ENCODE measurements at regions not wholly inside any gene's neighbourhood (a gene's known extent, or its start where the extent isn't known, plus 50 kb on each side); places are given as distances from the start of the nearest gene placed in this dataset.

DNA sequence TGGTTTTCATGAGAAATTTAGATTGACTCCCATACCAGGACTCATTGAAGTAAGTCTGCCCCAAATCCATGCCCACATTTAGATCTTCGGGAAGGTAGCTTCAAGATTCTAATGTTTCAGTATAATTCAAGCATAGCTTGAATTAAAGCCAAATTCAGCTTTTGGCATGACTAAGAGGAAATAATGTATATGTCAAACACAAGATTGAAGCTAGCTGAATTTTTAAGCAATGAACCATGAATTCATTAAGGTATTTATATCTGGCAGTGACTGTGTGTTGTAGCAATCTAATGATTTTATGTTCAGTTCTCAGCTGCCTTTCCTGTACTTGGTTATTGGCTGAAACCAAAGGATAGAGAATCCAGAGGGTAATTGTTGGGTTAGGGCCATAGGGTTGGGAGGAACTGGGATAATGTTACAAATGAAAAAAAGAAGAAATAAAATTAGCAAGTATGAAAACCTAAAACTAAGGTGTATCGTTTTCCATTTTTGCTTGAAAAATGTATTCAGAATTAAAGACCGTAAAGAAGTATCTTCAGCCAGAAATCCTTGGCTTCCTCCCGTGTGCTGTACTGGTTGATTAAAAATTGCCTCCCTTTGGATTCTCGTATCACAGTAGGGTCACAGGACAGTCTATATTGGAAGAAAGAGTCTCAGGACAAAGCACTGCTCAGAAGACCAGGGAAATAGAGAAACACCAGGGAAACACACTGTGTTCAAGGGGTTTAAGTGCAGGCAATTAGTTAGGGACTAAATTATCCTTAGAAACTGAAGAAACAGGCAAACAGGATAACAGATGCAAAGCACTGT lies 119.0 kb upstream of the FN1 start:
- no peaks in the 10 kb centered on the region for H3K9me3 ChIP-seq
- DNase-seq = no peak
- no peaks in the 10 kb centered on the region for H3K27me3 ChIP-seq
- intact Hi-C loops (cut with DNase I) = no loop called here
- no peak overlapping the region for H3K27ac ChIP-seq
- no peak overlapping the region for H3K4me3 ChIP-seq
- no peaks in the 10 kb centered on the region for H3K4me1 ChIP-seq (ENCODE audit: insufficient read depth)
- H3K36me3 ChIP-seq = no peaks in the 10 kb centered on the region
- 51 to 65% (median 60%) methylated on average over 5 of the region's 5 CpGs for WGBS, 3 donors
- TF ChIP-seq, protein P1, sequence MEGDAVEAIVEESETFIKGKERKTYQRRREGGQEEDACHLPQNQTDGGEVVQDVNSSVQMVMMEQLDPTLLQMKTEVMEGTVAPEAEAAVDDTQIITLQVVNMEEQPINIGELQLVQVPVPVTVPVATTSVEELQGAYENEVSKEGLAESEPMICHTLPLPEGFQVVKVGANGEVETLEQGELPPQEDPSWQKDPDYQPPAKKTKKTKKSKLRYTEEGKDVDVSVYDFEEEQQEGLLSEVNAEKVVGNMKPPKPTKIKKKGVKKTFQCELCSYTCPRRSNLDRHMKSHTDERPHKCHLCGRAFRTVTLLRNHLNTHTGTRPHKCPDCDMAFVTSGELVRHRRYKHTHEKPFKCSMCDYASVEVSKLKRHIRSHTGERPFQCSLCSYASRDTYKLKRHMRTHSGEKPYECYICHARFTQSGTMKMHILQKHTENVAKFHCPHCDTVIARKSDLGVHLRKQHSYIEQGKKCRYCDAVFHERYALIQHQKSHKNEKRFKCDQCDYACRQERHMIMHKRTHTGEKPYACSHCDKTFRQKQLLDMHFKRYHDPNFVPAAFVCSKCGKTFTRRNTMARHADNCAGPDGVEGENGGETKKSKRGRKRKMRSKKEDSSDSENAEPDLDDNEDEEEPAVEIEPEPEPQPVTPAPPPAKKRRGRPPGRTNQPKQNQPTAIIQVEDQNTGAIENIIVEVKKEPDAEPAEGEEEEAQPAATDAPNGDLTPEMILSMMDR (IDR thresholded peaks at IDR 0.05) = no peak
- TF ChIP-seq EP300 (IDR thresholded peaks at IDR 0.05) = no peak
- TF ChIP-seq POLR2A (IDR thresholded peaks at IDR 0.05) = no peak

DNA sequence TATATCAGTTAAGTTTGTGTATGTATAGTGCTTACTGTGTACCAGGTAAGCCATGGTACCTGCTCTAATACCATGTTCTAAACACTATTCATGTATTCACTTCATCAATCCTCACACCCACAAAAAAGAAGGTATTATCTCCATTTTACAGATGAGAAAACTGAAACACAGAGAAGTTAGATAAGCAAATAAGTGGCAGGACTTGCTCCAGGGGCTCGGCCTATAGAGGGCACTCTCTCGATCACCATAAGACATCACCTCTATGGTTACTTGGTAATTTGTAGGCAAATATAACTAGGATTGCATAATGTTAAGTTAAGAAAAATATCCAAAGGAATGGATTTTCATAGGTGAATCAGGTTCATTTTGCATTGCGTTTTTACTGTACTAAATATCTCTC lies 118.1 kb upstream of the FN1 start:
- H3K9me3 ChIP-seq = no peaks in the 10 kb centered on the region
- no peaks in the 10 kb centered on the region for H3K27me3 ChIP-seq
- 95 to 96% (median 96%) methylated on average over 3 of the region's 3 CpGs for WGBS, 3 donors
- intact Hi-C loops (cut with DNase I) = no loop called here
- H3K36me3 ChIP-seq = no peaks in the 10 kb centered on the region
- H3K4me1 ChIP-seq (ENCODE audit: insufficient read depth) = no peaks in the 10 kb centered on the region
- no peak overlapping the region for H3K27ac ChIP-seq
- no peak overlapping the region for H3K4me3 ChIP-seq
- TF ChIP-seq EP300 (IDR thresholded peaks at IDR 0.05) (no peak), POLR2A (IDR thresholded peaks at IDR 0.05) (no peak)
- TF ChIP-seq, protein P1 (IDR thresholded peaks at IDR 0.05) = no peak
- no peak for DNase-seq

- no peak for DNase-seq
- no peaks in the 10 kb centered on the region for H3K27me3 ChIP-seq
- no peak overlapping the region for H3K27ac ChIP-seq
- H3K9me3 ChIP-seq = no peaks in the 10 kb centered on the region
- no peak overlapping the region for H3K4me3 ChIP-seq
- H3K4me1 ChIP-seq (ENCODE audit: insufficient read depth) = no peaks in the 10 kb centered on the region
- TF ChIP-seq EP300 (IDR thresholded peaks at IDR 0.05) (no peak), POLR2A (IDR thresholded peaks at IDR 0.05) (no peak)
- TF ChIP-seq, protein P1 (IDR thresholded peaks at IDR 0.05) = no peak
- H3K36me3 ChIP-seq = no peaks in the 10 kb centered on the region
- intact Hi-C loops (cut with DNase I) = no loop called here
- 81 to 88% (median 83%) methylated on average over 4 of the region's 4 CpGs for WGBS, 3 donors
Measured at GRCh38 chr2:215552144-215552580, 116.3 kb upstream of the FN1 start.

GRCh38 chr2:215550331-215550730 lies 114.5 kb upstream of the FN1 start:
- intact Hi-C loops (cut with DNase I) = no loop called here
- Histone ChIP-seq H3K4me3 (no peak overlapping the region), H3K4me1 (ENCODE audit: insufficient read depth) (no peaks in the 10 kb centered on the region), H3K36me3 (no peaks in the 10 kb centered on the region), H3K27me3 (no peaks in the 10 kb centered on the region), H3K27ac (no peak overlapping the region), H3K9me3 (no peaks in the 10 kb centered on the region)
- 77 to 83% (median 80%) methylated on average over 2 of the region's 2 CpGs for WGBS, 3 donors
- TF ChIP-seq POLR2A (IDR thresholded peaks at IDR 0.05) (no peak), EP300 (IDR thresholded peaks at IDR 0.05) (no peak)
- TF ChIP-seq, protein P1 (IDR thresholded peaks at IDR 0.05) = no peak
- DNase-seq = no peak

Measured in ovary (tissue), 7 donors.